ENCODE measurements at regions not wholly inside any gene's neighbourhood (a gene's known extent, or its start where the extent isn't known, plus 50 kb on each side); places are given as distances from the start of the nearest gene placed in this dataset.
A peak's percentile ranks its signal among the peaks of the same experiment; 100 is the strongest.

- DNase-seq: no peak
- Histone ChIP-seq H3K9me2 (replicated peaks; ENCODE audit: low read length) (no peaks in the 10 kb centered on the region), H3K27me3 (ENCODE audit: low read length) (no peaks in the 10 kb centered on the region), H3K4me3 (ENCODE audit: low read length) (no peak overlapping the region), H3F3A (ENCODE audit: low read length, unreplicated experiment) (peaks cover 7% of the 10 kb centered on the region), H3K4me2 (ENCODE audit: low read length) (no peak overlapping the region), H3K27ac (ENCODE audit: low read length) (no peak overlapping the region), H3K9me3 (ENCODE audit: low read length) (no peaks in the 10 kb centered on the region), H3K79me2 (ENCODE audit: low read length) (no peaks in the 10 kb centered on the region), H3K36me3 (ENCODE audit: low read depth, low read length) (no peaks in the 10 kb centered on the region), H3K9ac (ENCODE audit: low read length) (no peak overlapping the region), H4K20me1 (ENCODE audit: low read length) (no peaks in the 10 kb centered on the region), H2AFZ (ENCODE audit: low read length) (no peak overlapping the region), H3K4me1 (ENCODE audit: insufficient read depth, low read length) (peaks cover 22% of the 10 kb centered on the region)
- TF ChIP-seq CTCF (conservative IDR thresholded peaks at IDR 0.05; ENCODE audit: low read depth, low read length): no peak
- TF ChIP-seq EZH2 (IDR thresholded peaks at IDR 0.05; ENCODE audit: low read length, unreplicated experiment): no peak
- no peak for TF ChIP-seq EZH2phosphoT487 (IDR thresholded peaks at IDR 0.05; ENCODE audit: borderline replicate concordance, low read length)
- intact Hi-C loops (cut with micrococcal nuclease): no loop called here
- ATAC-seq: no peak
- BruUV-seq (replicated peaks): no TSS peak
- CTCF ChIA-PET: no interaction called here
- POLR2A ChIA-PET (ENCODE audit: unreplicated experiment): interaction anchor here (0.6 kb wide), 2 partner anchors 38 to 333 kb away, joined by 3 to 4 read pairs; partner anchors contain the start of gene UBE2E3
These were observed 333.2 kb upstream of the UBE2E3 start for GRCh38 chr2:180647221-180647620.

GRCh38 chr2:180646756-180647155 lies 333.6 kb upstream of the UBE2E3 start:
- DNase-seq (no peak), ATAC-seq (no peak)
- Histone ChIP-seq H3K27me3 (ENCODE audit: low read length) (no peaks in the 10 kb centered on the region), H3K27ac (ENCODE audit: low read length) (no peak overlapping the region), H3K79me2 (ENCODE audit: low read length) (no peaks in the 10 kb centered on the region), H3K4me2 (ENCODE audit: low read length) (no peak overlapping the region), H3K9ac (ENCODE audit: low read length) (no peak overlapping the region), H3K9me3 (ENCODE audit: low read length) (no peaks in the 10 kb centered on the region), H2AFZ (ENCODE audit: low read length) (no peak overlapping the region), H4K20me1 (ENCODE audit: low read length) (no peaks in the 10 kb centered on the region), H3F3A (ENCODE audit: low read length, unreplicated experiment) (peaks cover 7% of the 10 kb centered on the region), H3K4me1 (ENCODE audit: insufficient read depth, low read length) (peaks cover 22% of the 10 kb centered on the region), H3K36me3 (ENCODE audit: low read depth, low read length) (no peaks in the 10 kb centered on the region), H3K9me2 (replicated peaks; ENCODE audit: low read length) (no peaks in the 10 kb centered on the region), H3K4me3 (ENCODE audit: low read length) (no peak overlapping the region)
- POLR2A ChIA-PET (ENCODE audit: unreplicated experiment): interaction anchor here (0.6 kb wide), 2 partner anchors 38 to 334 kb away, joined by 3 to 4 read pairs; partner anchors contain the start of gene UBE2E3
- CTCF ChIA-PET: no interaction called here
- TF ChIP-seq EZH2phosphoT487 (IDR thresholded peaks at IDR 0.05; ENCODE audit: borderline replicate concordance, low read length): no peak
- TF ChIP-seq CTCF (conservative IDR thresholded peaks at IDR 0.05; ENCODE audit: low read depth, low read length): no peak
- TF ChIP-seq EZH2 (IDR thresholded peaks at IDR 0.05; ENCODE audit: low read length, unreplicated experiment): no peak
- intact Hi-C loops (cut with micrococcal nuclease): no loop called here
- no TSS peak for BruUV-seq (replicated peaks)

- no TSS peak for BruUV-seq (replicated peaks)
- DNase-seq (peak; percentile 91), ATAC-seq (peak; percentile 79)
- intact Hi-C loops (cut with micrococcal nuclease): no loop called here
- Histone ChIP-seq H3K4me2 (ENCODE audit: low read length) (peak overlapping the region; percentile 49), H3K27ac (ENCODE audit: low read length) (peak overlapping the region; percentile 87), H3K4me1 (ENCODE audit: insufficient read depth, low read length) (peaks cover 22% of the 10 kb centered on the region), H3K9ac (ENCODE audit: low read length) (peak overlapping the region; percentile 42), H3K9me2 (replicated peaks; ENCODE audit: low read length) (no peaks in the 10 kb centered on the region), H3K36me3 (ENCODE audit: low read depth, low read length) (no peaks in the 10 kb centered on the region), H3F3A (ENCODE audit: low read length, unreplicated experiment) (peaks cover 7% of the 10 kb centered on the region), H2AFZ (ENCODE audit: low read length) (no peak overlapping the region; the same call in 1 of the 2 replicates), H3K9me3 (ENCODE audit: low read length) (no peaks in the 10 kb centered on the region), H3K27me3 (ENCODE audit: low read length) (no peaks in the 10 kb centered on the region), H4K20me1 (ENCODE audit: low read length) (no peaks in the 10 kb centered on the region), H3K4me3 (ENCODE audit: low read length) (no peak overlapping the region), H3K79me2 (ENCODE audit: low read length) (no peaks in the 10 kb centered on the region)
- POLR2A ChIA-PET (ENCODE audit: unreplicated experiment): interaction anchor here (0.6 kb wide), 1 partner anchor 900 kb away, joined by 5 read pairs; no protein-coding TSS in a partner anchor
- TF ChIP-seq CTCF (conservative IDR thresholded peaks at IDR 0.05; ENCODE audit: low read depth, low read length) (no peak), EZH2phosphoT487 (IDR thresholded peaks at IDR 0.05; ENCODE audit: borderline replicate concordance, low read length) (no peak), EZH2 (IDR thresholded peaks at IDR 0.05; ENCODE audit: low read length, unreplicated experiment) (no peak)
- CTCF ChIA-PET: no interaction called here
These were observed 335.7 kb upstream of the UBE2E3 start for GRCh38 chr2:180644709-180645108.
